EH (cell line): ENCODE measurements at regions not wholly inside any gene's neighbourhood (a gene's known extent, or its start where the extent isn't known, plus 50 kb on each side); places are given as distances from the start of the nearest gene placed in this dataset.
"Not testable (repeated sequence)": the region's sequence is repeated elsewhere in the genome, so short reads cannot be mapped to it uniquely, and the experiment has no call there.

Experiments used
- DNase-seq: peaks from one replicate; pipeline ENCODE4 v3.0.0-alpha.2; 2015; ENCODE audit warnings: low read depth

- DNase-seq: not testable (repeated sequence)
Measured at GRCh38 chr1:148386031-148386398, 97.1 kb downstream of the PPIAL4G start.

- no peak for DNase-seq
Measured at GRCh38 chr1:148385371-148386030, 97.6 kb downstream of the PPIAL4G start.

- DNase-seq: no peak
Measured at GRCh38 chr1:148383966-148384365, 99.1 kb downstream of the PPIAL4G start.

- DNase-seq: no peak
Measured at GRCh38 chr1:148379697-148380096, 103.4 kb downstream of the PPIAL4G start.

- no peak for DNase-seq
Measured at GRCh38 chr1:148379170-148379500, 104.0 kb downstream of the PPIAL4G start.

GRCh38 chr1:148377992-148378391 lies 105.1 kb downstream of the PPIAL4G start:
- DNase-seq: not testable (repeated sequence)

- not testable (repeated sequence) for DNase-seq
Measured at GRCh38 chr1:148377045-148377444, 106.1 kb downstream of the PPIAL4G start.

- no peak for DNase-seq
Measured at GRCh38 chr1:148374101-148374500, 109.0 kb downstream of the PPIAL4G start.

GRCh38 chr1:148373192-148373925 lies 109.7 kb downstream of the PPIAL4G start:
- DNase-seq: no peak

- peak; percentile 32 for DNase-seq
Measured at GRCh38 chr1:148372731-148373130, 110.4 kb downstream of the PPIAL4G start.

- DNase-seq: peak; percentile 20
Measured at GRCh38 chr1:148372051-148372726, 110.9 kb downstream of the PPIAL4G start.

GRCh38 chr1:148371551-148371994 lies 111.5 kb downstream of the PPIAL4G start:
- peak; percentile 71 for DNase-seq

- not testable (repeated sequence) for DNase-seq
Measured at GRCh38 chr1:148370661-148371060, 112.4 kb downstream of the PPIAL4G start.

GRCh38 chr1:148367596-148367995 lies 115.5 kb downstream of the PPIAL4G start:
- no peak for DNase-seq

GRCh38 chr1:148366136-148366753 lies 116.9 kb downstream of the PPIAL4G start:
- not testable (repeated sequence) for DNase-seq

- DNase-seq: not testable (repeated sequence)
Measured at GRCh38 chr1:148365151-148365550, 118.0 kb downstream of the PPIAL4G start.

GRCh38 chr1:148363979-148364378 lies 119.1 kb downstream of the PPIAL4G start:
- not testable (repeated sequence) for DNase-seq

- no peak for DNase-seq
Measured at GRCh38 chr1:148363439-148363810, 119.7 kb downstream of the PPIAL4G start.

GRCh38 chr1:148362626-148363438 lies 120.3 kb downstream of the PPIAL4G start:
- DNase-seq: no peak

GRCh38 chr1:148362216-148362611 lies 120.9 kb downstream of the PPIAL4G start:
- DNase-seq: no peak

GRCh38 chr1:148361427-148362215 lies 121.5 kb downstream of the PPIAL4G start:
- peak; percentile 18 for DNase-seq
